ENCODE measurements at regions not wholly inside any gene's neighbourhood (a gene's known extent, or its start where the extent isn't known, plus 50 kb on each side); places are given as distances from the start of the nearest gene placed in this dataset.

GRCh38 chr2:137741784-137742362 is 222.4 kb upstream of the HNMT start:
- TF ChIP-seq, protein P1, sequence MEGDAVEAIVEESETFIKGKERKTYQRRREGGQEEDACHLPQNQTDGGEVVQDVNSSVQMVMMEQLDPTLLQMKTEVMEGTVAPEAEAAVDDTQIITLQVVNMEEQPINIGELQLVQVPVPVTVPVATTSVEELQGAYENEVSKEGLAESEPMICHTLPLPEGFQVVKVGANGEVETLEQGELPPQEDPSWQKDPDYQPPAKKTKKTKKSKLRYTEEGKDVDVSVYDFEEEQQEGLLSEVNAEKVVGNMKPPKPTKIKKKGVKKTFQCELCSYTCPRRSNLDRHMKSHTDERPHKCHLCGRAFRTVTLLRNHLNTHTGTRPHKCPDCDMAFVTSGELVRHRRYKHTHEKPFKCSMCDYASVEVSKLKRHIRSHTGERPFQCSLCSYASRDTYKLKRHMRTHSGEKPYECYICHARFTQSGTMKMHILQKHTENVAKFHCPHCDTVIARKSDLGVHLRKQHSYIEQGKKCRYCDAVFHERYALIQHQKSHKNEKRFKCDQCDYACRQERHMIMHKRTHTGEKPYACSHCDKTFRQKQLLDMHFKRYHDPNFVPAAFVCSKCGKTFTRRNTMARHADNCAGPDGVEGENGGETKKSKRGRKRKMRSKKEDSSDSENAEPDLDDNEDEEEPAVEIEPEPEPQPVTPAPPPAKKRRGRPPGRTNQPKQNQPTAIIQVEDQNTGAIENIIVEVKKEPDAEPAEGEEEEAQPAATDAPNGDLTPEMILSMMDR (IDR thresholded peaks at IDR 0.05; ENCODE audit: poor library complexity, severe bottlenecking): no peak
- TF ChIP-seq POLR2AphosphoS5 (IDR thresholded peaks at IDR 0.05): peak; percentile 45
- TF ChIP-seq EP300 (conservative IDR thresholded peaks at IDR 0.05; ENCODE audit: poor library complexity, severe bottlenecking): peak; percentile 78
- no peak for TF ChIP-seq EZH2 (IDR thresholded peaks at IDR 0.05; ENCODE audit: borderline replicate concordance, insufficient read depth, low read length, poor library complexity, severe bottlenecking)
- no peak for TF ChIP-seq RAD21 (conservative IDR thresholded peaks at IDR 0.05)
- no peak for TF ChIP-seq TAF1 (IDR thresholded peaks at IDR 0.05; ENCODE audit: low read depth)
- no peak for TF ChIP-seq SMC3 (conservative IDR thresholded peaks at IDR 0.05; ENCODE audit: poor library complexity)
- TF ChIP-seq, protein P2, sequence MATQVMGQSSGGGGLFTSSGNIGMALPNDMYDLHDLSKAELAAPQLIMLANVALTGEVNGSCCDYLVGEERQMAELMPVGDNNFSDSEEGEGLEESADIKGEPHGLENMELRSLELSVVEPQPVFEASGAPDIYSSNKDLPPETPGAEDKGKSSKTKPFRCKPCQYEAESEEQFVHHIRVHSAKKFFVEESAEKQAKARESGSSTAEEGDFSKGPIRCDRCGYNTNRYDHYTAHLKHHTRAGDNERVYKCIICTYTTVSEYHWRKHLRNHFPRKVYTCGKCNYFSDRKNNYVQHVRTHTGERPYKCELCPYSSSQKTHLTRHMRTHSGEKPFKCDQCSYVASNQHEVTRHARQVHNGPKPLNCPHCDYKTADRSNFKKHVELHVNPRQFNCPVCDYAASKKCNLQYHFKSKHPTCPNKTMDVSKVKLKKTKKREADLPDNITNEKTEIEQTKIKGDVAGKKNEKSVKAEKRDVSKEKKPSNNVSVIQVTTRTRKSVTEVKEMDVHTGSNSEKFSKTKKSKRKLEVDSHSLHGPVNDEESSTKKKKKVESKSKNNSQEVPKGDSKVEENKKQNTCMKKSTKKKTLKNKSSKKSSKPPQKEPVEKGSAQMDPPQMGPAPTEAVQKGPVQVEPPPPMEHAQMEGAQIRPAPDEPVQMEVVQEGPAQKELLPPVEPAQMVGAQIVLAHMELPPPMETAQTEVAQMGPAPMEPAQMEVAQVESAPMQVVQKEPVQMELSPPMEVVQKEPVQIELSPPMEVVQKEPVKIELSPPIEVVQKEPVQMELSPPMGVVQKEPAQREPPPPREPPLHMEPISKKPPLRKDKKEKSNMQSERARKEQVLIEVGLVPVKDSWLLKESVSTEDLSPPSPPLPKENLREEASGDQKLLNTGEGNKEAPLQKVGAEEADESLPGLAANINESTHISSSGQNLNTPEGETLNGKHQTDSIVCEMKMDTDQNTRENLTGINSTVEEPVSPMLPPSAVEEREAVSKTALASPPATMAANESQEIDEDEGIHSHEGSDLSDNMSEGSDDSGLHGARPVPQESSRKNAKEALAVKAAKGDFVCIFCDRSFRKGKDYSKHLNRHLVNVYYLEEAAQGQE (IDR thresholded peaks at IDR 0.05; ENCODE audit: borderline replicate concordance): no peak
- TF ChIP-seq MXI1 (conservative IDR thresholded peaks at IDR 0.05; ENCODE audit: poor library complexity, severe bottlenecking): no peak
